H9 (cell line): ENCODE measurements at regions not wholly inside any gene's neighbourhood (a gene's known extent, or its start where the extent isn't known, plus 50 kb on each side); places are given as distances from the start of the nearest gene placed in this dataset.

Experiments used
- DNase-seq: peaks from one replicate; pipeline ENCODE4 v3.0.0-alpha.2; 2017
- H2AFZ ChIP-seq: one replicate; pipeline ENCODE4 v1.6.1; 2013; ENCODE audit warnings: mild to moderate bottlenecking, low read length, control low read depth, moderate library complexity
- H2AK5ac ChIP-seq: 2 replicates; pipeline ENCODE4 v1.6.1; 2013; ENCODE audit warnings: low read length, control low read depth, mixed read lengths; ENCODE audit not compliant: insufficient read length
- H2BK120ac ChIP-seq: one replicate; pipeline ENCODE4 v1.6.1; 2013; ENCODE audit warnings: low read depth, mild to moderate bottlenecking, low read length, control low read depth, inconsistent platforms; ENCODE audit not compliant: poor library complexity, severe bottlenecking
- H2BK12ac ChIP-seq: 2 replicates; pipeline ENCODE4 v1.6.1; 2013; ENCODE audit warnings: low read length, control low read depth, mixed read lengths, low read depth; ENCODE audit not compliant: insufficient read length
- H2BK15ac ChIP-seq: 2 replicates; pipeline ENCODE4 v1.6.1; 2013; ENCODE audit warnings: low read depth, low read length, control low read depth
- H2BK20ac ChIP-seq: one replicate; pipeline ENCODE4 v1.6.1; 2013; ENCODE audit warnings: low read depth, mild to moderate bottlenecking, low read length, control low read depth, inconsistent platforms; ENCODE audit not compliant: poor library complexity, severe bottlenecking
- H2BK5ac ChIP-seq: 2 replicates; pipeline ENCODE4 v1.6.1; 2013; ENCODE audit warnings: low read length, control low read depth, mixed read lengths; ENCODE audit not compliant: insufficient read length
- H3K14ac ChIP-seq: 2 replicates; pipeline ENCODE4 v1.6.1; 2013; ENCODE audit warnings: low read length, control low read depth; ENCODE audit not compliant: insufficient read depth
- H3K18ac ChIP-seq: 2 replicates; pipeline ENCODE4 v1.6.1; 2013; ENCODE audit warnings: low read depth, mild to moderate bottlenecking, mixed read lengths, low read length, control low read depth; ENCODE audit not compliant: insufficient read length
- H3K23ac ChIP-seq: 2 replicates; pipeline ENCODE4 v1.6.1; 2013; ENCODE audit warnings: low read length, control low read depth, mixed read lengths, low read depth; ENCODE audit not compliant: insufficient read length
- H3K23me2 ChIP-seq: 2 replicates; pipeline ENCODE4 v1.6.1; 2013; ENCODE audit warnings: low read depth, mild to moderate bottlenecking, mixed read lengths, low read length, control low read depth; ENCODE audit not compliant: insufficient read length, poor library complexity, severe bottlenecking
- H3K27ac ChIP-seq: 2 replicates; pipeline ENCODE4 v1.5.1; 2013; ENCODE audit warnings: low read length, control low read depth, mixed read lengths, low read depth; ENCODE audit not compliant: insufficient read length
- H3K27me3 ChIP-seq: 2 replicates; pipeline ENCODE4 v1.6.1; 2013; ENCODE audit warnings: low read length, control low read depth, inconsistent platforms; ENCODE audit not compliant: insufficient read depth
- H3K4ac ChIP-seq: 2 replicates; pipeline ENCODE4 v1.6.1; 2013; ENCODE audit warnings: low read depth, mild to moderate bottlenecking, control low read depth, inconsistent platforms, low read length, moderate library complexity
- H3K4me1 ChIP-seq: 2 replicates; pipeline ENCODE4 v1.6.1; 2013; ENCODE audit warnings: low read length, control low read depth, inconsistent platforms; ENCODE audit not compliant: insufficient read depth
- H3K4me2 ChIP-seq: 2 replicates; pipeline ENCODE4 v1.6.1; 2013; ENCODE audit warnings: low read length, control low read depth, mixed read lengths; ENCODE audit not compliant: insufficient read length, insufficient read depth
- H3K56ac ChIP-seq: 2 replicates; pipeline ENCODE4 v1.6.1; 2013; ENCODE audit warnings: low read depth, mild to moderate bottlenecking, mixed read lengths, low read length, control low read depth; ENCODE audit not compliant: insufficient read length
- H3K79me1 ChIP-seq: 2 replicates; pipeline ENCODE4 v1.6.1; 2013; ENCODE audit warnings: low read depth, mild to moderate bottlenecking, moderate library complexity, low read length, control low read depth, inconsistent platforms; ENCODE audit not compliant: insufficient read depth, poor library complexity, severe bottlenecking
- H3K79me2 ChIP-seq: 2 replicates; pipeline ENCODE4 v1.6.1; 2013; ENCODE audit warnings: low read length, control low read depth, inconsistent platforms; ENCODE audit not compliant: insufficient read depth
- H3K9ac ChIP-seq: 2 replicates; pipeline ENCODE4 v1.6.1; 2013; ENCODE audit warnings: low read length, control low read depth, mixed read lengths; ENCODE audit not compliant: insufficient read length; ENCODE audit errors: extremely low read depth
- H3K9me3 ChIP-seq: one replicate; pipeline ENCODE4 v1.6.1; 2013; ENCODE audit warnings: low read depth, low read length, inconsistent platforms; ENCODE audit not compliant: control insufficient read depth
- H3T11ph ChIP-seq: one replicate; pipeline ENCODE4 v1.6.1; 2013; ENCODE audit warnings: mild to moderate bottlenecking, low read length, control low read depth, inconsistent platforms
- H4K20me1 ChIP-seq: one replicate; pipeline ENCODE4 v1.6.1; 2013; ENCODE audit not compliant: control insufficient read depth, insufficient read length, insufficient read depth
- H4K5ac ChIP-seq: 2 replicates; pipeline ENCODE4 v1.6.1; 2013; ENCODE audit warnings: low read depth, mild to moderate bottlenecking, mixed read lengths, low read length, control low read depth; ENCODE audit not compliant: insufficient read length
- H4K8ac ChIP-seq: replicated peaks from 2 replicates; pipeline ENCODE4 v1.6.1; 2013; ENCODE audit warnings: low read length, control low read depth, mixed read lengths, low read depth; ENCODE audit not compliant: insufficient read length
- H4K91ac ChIP-seq: 2 replicates; pipeline ENCODE4 v1.6.1; 2013; ENCODE audit warnings: low read depth, mild to moderate bottlenecking, moderate library complexity, mixed read lengths, low read length, control low read depth; ENCODE audit not compliant: insufficient read length
- H3K27ac Mint-ChIP-seq, 3 experiments: 2 replicates in 2 of 3; 3 replicates in 1 of 3; pipeline ENCODE4 v1.8.0; 2020 to 2021; ENCODE audit warnings: mixed read lengths in 3 of 3, mild to moderate bottlenecking in 1 of 3, moderate library complexity in 1 of 3
- H3K27me3 Mint-ChIP-seq: 2 replicates; pipeline ENCODE4 v1.8.0; 2021; ENCODE audit warnings: low read depth, mild to moderate bottlenecking, moderate library complexity, mixed read lengths
- H3K36me3 Mint-ChIP-seq, 3 experiments: 2 replicates in 2 of 3; 3 replicates in 1 of 3; pipeline ENCODE4 v1.8.0; 2020 to 2021; ENCODE audit warnings: low read depth in 3 of 3, mixed read lengths in 3 of 3; ENCODE audit not compliant: insufficient read depth in 1 of 3
- H3K4me1 Mint-ChIP-seq, 2 experiments: 2 replicates each; pipeline ENCODE4 v1.8.0; 2020; ENCODE audit warnings: mixed read lengths in 2 of 2
- H3K4me3 Mint-ChIP-seq, 2 experiments: 2 replicates in 1 of 2; 3 replicates in 1 of 2; pipeline ENCODE4 v1.8.0; 2020 to 2021; ENCODE audit warnings: mild to moderate bottlenecking in 2 of 2, mixed read lengths in 2 of 2, moderate library complexity in 1 of 2
- H3K9me3 Mint-ChIP-seq, 2 experiments: 2 replicates in 1 of 2; 3 replicates in 1 of 2; pipeline ENCODE4 v1.8.0; 2020; ENCODE audit warnings: mild to moderate bottlenecking in 2 of 2, mixed read lengths in 2 of 2, moderate library complexity in 1 of 2
- WGBS: extraction: QIAGEN DNeasy Blood & Tissue Kit; methylation state at CpG from one replicate; pipeline ENCODE4 v1.1.7; 2013; ENCODE audit warnings: missing lambda C conversion rate, low lambda C conversion rate, mixed read lengths; ENCODE audit not compliant: insufficient read length; ENCODE audit errors: extremely low coverage; 5-methylcytosine and 5-hydroxymethylcytosine counted together
- TF ChIP-seq, protein P1 (sequence below): fragments of 200-600 bp; sonication (generic); conservative IDR thresholded peaks from 3 replicates; pipeline ENCODE4 v1.8.0; 2021; ENCODE audit warnings: antibody characterized with exemption, mild to moderate bottlenecking

DNA sequence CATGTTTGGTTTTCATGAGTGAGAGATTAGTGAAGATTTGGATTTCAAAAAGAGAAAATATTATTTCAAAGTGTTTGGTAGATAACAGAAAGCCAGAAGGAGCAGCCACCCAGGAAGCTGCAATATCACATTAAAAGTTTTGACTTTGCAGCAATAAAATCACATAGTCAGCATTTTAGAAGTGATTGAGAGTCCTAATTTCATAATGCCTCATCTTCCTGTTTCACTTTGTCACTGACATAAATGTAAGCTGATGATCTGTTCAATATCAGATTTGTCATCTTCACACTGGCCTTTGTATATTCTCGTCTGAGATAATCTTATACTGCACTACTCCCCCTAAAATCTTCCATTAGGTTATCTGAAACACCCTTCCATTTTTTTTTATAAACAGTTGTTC is 690.5 kb downstream of the ADCYAP1 start:
- H3K4ac ChIP-seq, result no peak overlapping the region
- no peak overlapping the region for H2BK5ac ChIP-seq
- no peak overlapping the region for H2BK120ac ChIP-seq
- no peak overlapping the region for H4K91ac ChIP-seq
- Mint-ChIP-seq H3K27me3 (no peaks in the 10 kb centered on the region; the same call in 1 of the 2 replicates), H3K9me3 (no peaks in the 10 kb centered on the region), H3K4me1 (no peaks in the 10 kb centered on the region), H3K27ac (no peak overlapping the region), H3K4me3 (no peak overlapping the region), H3K36me3 (no peaks in the 10 kb centered on the region)
- no peak overlapping the region for H2BK20ac ChIP-seq
- H3K14ac ChIP-seq, result no peak overlapping the region
- H3K23me2 ChIP-seq, result no peaks in the 10 kb centered on the region
- H3K9me3 ChIP-seq, result no peaks in the 10 kb centered on the region
- H2BK15ac ChIP-seq, result no peak overlapping the region
- H4K20me1 ChIP-seq, result no peaks in the 10 kb centered on the region
- no peak overlapping the region for H4K5ac ChIP-seq
- no peak overlapping the region for H3K56ac ChIP-seq
- H3K4me1 ChIP-seq, result no peaks in the 10 kb centered on the region
- no peak for DNase-seq
- H3K79me2 ChIP-seq, result no peaks in the 10 kb centered on the region
- no peak overlapping the region for H3K18ac ChIP-seq
- H3K79me1 ChIP-seq, result no peaks in the 10 kb centered on the region
- H4K8ac ChIP-seq, result no peak overlapping the region
- H3K9ac ChIP-seq, result no peak overlapping the region
- no CpG with 5 or more reads among the region's 1 CpG for WGBS
- no peak overlapping the region for H2AK5ac ChIP-seq
- H3T11ph ChIP-seq, result no peak overlapping the region
- H3K4me2 ChIP-seq, result no peak overlapping the region
- TF ChIP-seq, protein P1, sequence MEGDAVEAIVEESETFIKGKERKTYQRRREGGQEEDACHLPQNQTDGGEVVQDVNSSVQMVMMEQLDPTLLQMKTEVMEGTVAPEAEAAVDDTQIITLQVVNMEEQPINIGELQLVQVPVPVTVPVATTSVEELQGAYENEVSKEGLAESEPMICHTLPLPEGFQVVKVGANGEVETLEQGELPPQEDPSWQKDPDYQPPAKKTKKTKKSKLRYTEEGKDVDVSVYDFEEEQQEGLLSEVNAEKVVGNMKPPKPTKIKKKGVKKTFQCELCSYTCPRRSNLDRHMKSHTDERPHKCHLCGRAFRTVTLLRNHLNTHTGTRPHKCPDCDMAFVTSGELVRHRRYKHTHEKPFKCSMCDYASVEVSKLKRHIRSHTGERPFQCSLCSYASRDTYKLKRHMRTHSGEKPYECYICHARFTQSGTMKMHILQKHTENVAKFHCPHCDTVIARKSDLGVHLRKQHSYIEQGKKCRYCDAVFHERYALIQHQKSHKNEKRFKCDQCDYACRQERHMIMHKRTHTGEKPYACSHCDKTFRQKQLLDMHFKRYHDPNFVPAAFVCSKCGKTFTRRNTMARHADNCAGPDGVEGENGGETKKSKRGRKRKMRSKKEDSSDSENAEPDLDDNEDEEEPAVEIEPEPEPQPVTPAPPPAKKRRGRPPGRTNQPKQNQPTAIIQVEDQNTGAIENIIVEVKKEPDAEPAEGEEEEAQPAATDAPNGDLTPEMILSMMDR, result no peak
- H3K23ac ChIP-seq, result no peak overlapping the region
- no peak overlapping the region for H2AFZ ChIP-seq
- H3K27me3 ChIP-seq, result no peaks in the 10 kb centered on the region
- H2BK12ac ChIP-seq, result no peak overlapping the region
- no peak overlapping the region for H3K27ac ChIP-seq
